ENCODE measurements at regions not wholly inside any gene's neighbourhood (a gene's known extent, or its start where the extent isn't known, plus 50 kb on each side); places are given as distances from the start of the nearest gene placed in this dataset.

DNA sequence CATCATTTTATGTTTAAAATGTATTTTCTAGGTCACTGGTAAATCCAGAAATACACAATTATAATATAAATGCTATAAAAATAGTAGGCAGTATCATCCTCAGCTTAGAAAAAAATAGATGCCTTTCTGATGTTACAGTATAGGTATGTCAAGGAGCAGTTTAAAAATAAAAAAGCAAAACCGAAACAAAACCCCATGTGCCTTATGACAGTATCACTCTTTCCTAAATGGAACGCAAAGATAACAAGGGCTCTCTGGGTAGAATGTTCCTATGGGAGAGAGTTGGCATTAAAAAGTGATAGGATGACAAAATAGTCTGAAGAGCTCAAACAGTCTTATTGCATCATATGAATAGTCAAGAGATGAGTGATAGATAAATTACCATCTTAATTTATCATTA, 172.1 kb downstream of the DSC3 start:
- TF ChIP-seq CTCF (IDR thresholded peaks at IDR 0.05) (no peak), POLR2A (IDR thresholded peaks at IDR 0.05) (no peak)

Measured in heart left ventricle (tissue), 13 donors.